ENCODE measurements at regions not wholly inside any gene's neighbourhood (a gene's known extent, or its start where the extent isn't known, plus 50 kb on each side); places are given as distances from the start of the nearest gene placed in this dataset.

- Mint-ChIP-seq H3K4me3 (no peak overlapping the region), H3K36me3 (no peaks in the 10 kb centered on the region), H3K27me3 (no peaks in the 10 kb centered on the region), H3K9me3 (peaks cover 4% of the 10 kb centered on the region), H3K4me1 (no peaks in the 10 kb centered on the region), H3K27ac (no peak overlapping the region)
- no peak for DNase-seq
Measured at GRCh38 chr5:18027241-18027867, 393.1 kb downstream of the TAF11L14 start.

GRCh38 chr5:18028036-18028435 is 393.8 kb downstream of the TAF11L14 start:
- DNase-seq: no peak
- no peaks in the 10 kb centered on the region for H3K36me3 Mint-ChIP-seq
- no peak overlapping the region for H3K27ac Mint-ChIP-seq
- no peak overlapping the region for H3K4me3 Mint-ChIP-seq
- no peaks in the 10 kb centered on the region for H3K27me3 Mint-ChIP-seq
- no peaks in the 10 kb centered on the region for H3K4me1 Mint-ChIP-seq
- peaks cover 4% of the 10 kb centered on the region for H3K9me3 Mint-ChIP-seq

GRCh38 chr5:18032744-18033143 is 398.5 kb downstream of the TAF11L14 start:
- Mint-ChIP-seq H3K36me3 (no peaks in the 10 kb centered on the region), H3K4me3 (no peak overlapping the region), H3K27ac (no peak overlapping the region), H3K27me3 (no peaks in the 10 kb centered on the region), H3K4me1 (no peaks in the 10 kb centered on the region), H3K9me3 (peaks cover 3% of the 10 kb centered on the region)
- DNase-seq: no peak

GRCh38 chr5:18036531-18036930 is 402.3 kb downstream of the TAF11L14 start:
- Mint-ChIP-seq H3K4me1 (no peaks in the 10 kb centered on the region), H3K4me3 (no peak overlapping the region), H3K27ac (no peak overlapping the region), H3K9me3 (peaks cover 3% of the 10 kb centered on the region), H3K36me3 (no peaks in the 10 kb centered on the region), H3K27me3 (no peaks in the 10 kb centered on the region)
- no peak for DNase-seq

DNA sequence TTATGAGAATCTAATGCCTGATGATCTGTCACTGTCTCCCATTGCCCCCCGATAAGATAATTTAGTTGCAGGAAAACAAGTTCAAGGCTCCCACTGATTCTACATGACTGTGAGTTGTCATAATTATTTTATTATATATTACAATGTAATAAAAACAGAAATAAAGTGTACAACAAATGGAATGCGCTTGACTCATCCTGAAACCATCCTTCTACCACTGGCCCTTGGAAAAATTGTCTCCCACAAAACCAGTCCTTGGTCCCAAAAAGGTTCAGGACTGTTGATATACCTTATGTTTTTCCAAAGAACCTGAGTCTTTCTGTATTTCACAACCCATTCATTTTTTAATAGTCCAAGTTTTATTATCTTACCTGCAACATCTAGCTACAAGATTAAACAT is 403.5 kb downstream of the TAF11L14 start:
- no peaks in the 10 kb centered on the region for H3K27me3 Mint-ChIP-seq
- H3K36me3 Mint-ChIP-seq: no peaks in the 10 kb centered on the region
- H3K9me3 Mint-ChIP-seq: peaks cover 1% of the 10 kb centered on the region
- no peak for DNase-seq
- no peak overlapping the region for H3K4me3 Mint-ChIP-seq
- no peaks in the 10 kb centered on the region for H3K4me1 Mint-ChIP-seq
- H3K27ac Mint-ChIP-seq: no peak overlapping the region

DNA sequence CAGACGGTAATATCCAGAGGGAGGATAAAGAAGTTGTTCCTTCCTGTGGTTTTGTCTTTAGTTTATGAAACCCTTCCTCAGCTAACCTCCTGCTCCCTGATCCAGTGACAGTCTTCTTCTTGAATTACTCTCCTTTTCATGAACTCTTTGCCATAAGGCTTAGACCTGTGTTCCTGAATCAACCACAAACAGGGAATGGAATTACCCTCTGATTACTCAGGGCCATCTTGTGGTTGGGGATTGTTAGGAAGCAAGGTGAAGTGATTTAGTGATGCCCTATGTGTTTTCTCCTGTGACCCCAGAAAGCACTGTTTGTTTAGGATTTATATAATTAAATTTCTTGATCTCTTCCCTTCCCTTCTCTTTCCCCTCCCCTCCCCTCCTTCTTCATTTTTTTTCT is 409.1 kb downstream of the TAF11L14 start:
- H3K36me3 Mint-ChIP-seq: no peaks in the 10 kb centered on the region
- no peak overlapping the region for H3K4me3 Mint-ChIP-seq
- no peak overlapping the region for H3K27ac Mint-ChIP-seq
- H3K27me3 Mint-ChIP-seq: no peaks in the 10 kb centered on the region
- H3K9me3 Mint-ChIP-seq: peaks cover 1% of the 10 kb centered on the region
- no peak for DNase-seq
- no peaks in the 10 kb centered on the region for H3K4me1 Mint-ChIP-seq

DNA sequence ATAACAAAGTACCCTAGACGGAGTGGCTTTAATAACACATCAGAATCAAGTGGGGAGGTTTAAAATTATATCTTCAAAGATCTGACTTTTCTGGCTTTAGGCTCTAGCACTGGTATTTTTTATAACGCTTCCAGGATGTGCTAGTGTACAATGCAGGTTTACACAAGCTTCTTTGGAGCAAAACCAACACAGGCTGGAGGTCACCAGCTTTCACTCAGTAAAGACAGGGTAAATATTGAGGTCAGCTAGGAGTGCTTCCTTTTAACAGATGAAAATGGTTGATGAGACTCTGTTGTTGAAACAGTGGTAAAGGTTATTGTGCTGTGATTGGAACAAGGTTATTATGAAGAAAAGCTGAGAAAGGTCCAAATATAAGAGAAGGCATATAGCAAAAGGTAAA is 414.2 kb downstream of the TAF11L14 start:
- no peak for DNase-seq
- no peaks in the 10 kb centered on the region for H3K36me3 Mint-ChIP-seq
- H3K4me3 Mint-ChIP-seq: no peak overlapping the region
- H3K27ac Mint-ChIP-seq: no peak overlapping the region
- H3K27me3 Mint-ChIP-seq: no peaks in the 10 kb centered on the region
- peaks cover 1% of the 10 kb centered on the region for H3K9me3 Mint-ChIP-seq
- H3K4me1 Mint-ChIP-seq: no peaks in the 10 kb centered on the region

- no peak for DNase-seq
- Mint-ChIP-seq H3K4me3 (no peak overlapping the region), H3K27me3 (no peaks in the 10 kb centered on the region), H3K9me3 (peaks cover 3% of the 10 kb centered on the region), H3K27ac (no peak overlapping the region), H3K4me1 (no peaks in the 10 kb centered on the region), H3K36me3 (no peaks in the 10 kb centered on the region)
Measured at GRCh38 chr5:18050345-18050744, 416.1 kb downstream of the TAF11L14 start.

DNA sequence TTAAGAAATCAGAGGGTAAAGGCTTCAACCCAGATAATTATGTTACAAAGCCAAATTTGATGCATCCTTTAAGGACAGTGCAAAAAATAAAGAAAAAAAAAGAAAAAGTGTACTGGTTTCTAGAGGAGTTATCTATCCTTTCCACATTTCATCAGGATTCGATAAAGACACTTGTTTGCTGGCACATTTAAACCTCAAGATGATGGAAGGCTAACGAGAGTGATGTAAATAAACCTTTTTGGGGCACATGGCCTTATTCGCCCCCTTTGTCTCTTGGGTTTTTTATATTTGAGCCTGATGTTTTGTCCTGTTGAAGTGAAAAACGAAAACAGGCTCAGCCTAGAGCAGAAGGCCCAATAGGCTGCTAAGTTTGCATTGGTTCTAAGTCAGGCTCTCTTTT is 416.5 kb downstream of the TAF11L14 start:
- no peaks in the 10 kb centered on the region for H3K4me1 Mint-ChIP-seq
- H3K9me3 Mint-ChIP-seq: peaks cover 3% of the 10 kb centered on the region
- H3K27ac Mint-ChIP-seq: no peak overlapping the region
- H3K4me3 Mint-ChIP-seq: no peak overlapping the region
- H3K27me3 Mint-ChIP-seq: no peaks in the 10 kb centered on the region
- no peak for DNase-seq
- no peaks in the 10 kb centered on the region for H3K36me3 Mint-ChIP-seq

- Mint-ChIP-seq H3K36me3 (no peaks in the 10 kb centered on the region), H3K4me1 (no peaks in the 10 kb centered on the region), H3K4me3 (no peak overlapping the region), H3K27me3 (no peaks in the 10 kb centered on the region), H3K9me3 (peaks cover 1% of the 10 kb centered on the region), H3K27ac (no peak overlapping the region)
- DNase-seq: no peak
Measured at GRCh38 chr5:18051953-18052352, 417.7 kb downstream of the TAF11L14 start.

DNA sequence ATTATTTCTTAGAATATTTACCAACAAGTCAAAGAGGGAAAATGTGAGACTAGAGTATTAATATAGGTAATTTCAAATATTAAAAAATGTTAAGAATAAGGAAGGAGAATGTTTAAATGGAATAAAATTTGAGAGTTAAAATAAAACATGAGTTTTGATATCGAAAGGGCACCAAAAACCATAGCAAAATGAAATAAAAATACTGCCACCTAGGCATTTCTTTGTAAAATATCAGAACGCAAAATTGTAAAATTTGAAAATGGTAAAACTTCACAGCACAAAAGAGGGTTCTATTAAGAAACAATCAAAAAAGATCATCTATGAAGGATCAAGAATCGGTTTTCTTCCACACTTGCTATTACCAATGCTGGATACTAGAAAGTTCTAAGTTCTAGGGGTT is 418.3 kb downstream of the TAF11L14 start:
- Mint-ChIP-seq H3K9me3 (peaks cover 1% of the 10 kb centered on the region), H3K4me1 (no peaks in the 10 kb centered on the region), H3K27ac (no peak overlapping the region), H3K4me3 (no peak overlapping the region), H3K27me3 (no peaks in the 10 kb centered on the region), H3K36me3 (no peaks in the 10 kb centered on the region)
- no peak for DNase-seq

DNA sequence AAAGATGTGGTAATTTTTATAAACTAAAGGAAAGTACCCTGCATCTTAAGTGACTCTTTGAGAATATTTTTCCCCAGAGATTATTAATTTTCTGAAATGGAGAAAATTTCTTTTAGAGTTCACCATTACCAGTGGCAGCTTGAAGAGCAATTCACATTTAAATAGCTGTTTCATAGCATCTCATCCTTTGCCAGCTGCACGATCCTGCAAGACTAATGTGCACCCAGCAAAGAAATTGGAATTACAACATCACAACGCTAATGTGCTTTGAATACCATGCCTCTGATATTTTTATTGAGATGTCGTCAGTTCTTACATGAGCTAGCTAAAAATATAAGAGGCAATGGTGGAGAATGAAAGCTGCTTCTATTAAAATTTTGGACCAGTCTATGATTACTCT is 423.5 kb downstream of the TAF11L14 start:
- H3K9me3 Mint-ChIP-seq: peaks cover 4% of the 10 kb centered on the region
- no peak for DNase-seq
- no peaks in the 10 kb centered on the region for H3K36me3 Mint-ChIP-seq
- H3K4me1 Mint-ChIP-seq: no peaks in the 10 kb centered on the region
- no peak overlapping the region for H3K27ac Mint-ChIP-seq
- H3K4me3 Mint-ChIP-seq: no peak overlapping the region
- no peaks in the 10 kb centered on the region for H3K27me3 Mint-ChIP-seq

- DNase-seq: no peak
- Mint-ChIP-seq H3K4me1 (no peaks in the 10 kb centered on the region), H3K27ac (no peak overlapping the region), H3K9me3 (no peaks in the 10 kb centered on the region), H3K27me3 (no peaks in the 10 kb centered on the region), H3K36me3 (no peaks in the 10 kb centered on the region), H3K4me3 (no peak overlapping the region)
Measured at GRCh38 chr5:18067615-18068014, 433.4 kb downstream of the TAF11L14 start.

GRCh38 chr5:18068826-18069225 is 434.6 kb downstream of the TAF11L14 start:
- H3K36me3 Mint-ChIP-seq: no peaks in the 10 kb centered on the region
- peaks cover 2% of the 10 kb centered on the region for H3K9me3 Mint-ChIP-seq
- H3K27ac Mint-ChIP-seq: no peak overlapping the region
- H3K4me1 Mint-ChIP-seq: no peaks in the 10 kb centered on the region
- DNase-seq: no peak
- no peak overlapping the region for H3K4me3 Mint-ChIP-seq
- no peaks in the 10 kb centered on the region for H3K27me3 Mint-ChIP-seq

- H3K9me3 Mint-ChIP-seq: peaks cover 2% of the 10 kb centered on the region
- no peak overlapping the region for H3K4me3 Mint-ChIP-seq
- DNase-seq: no peak
- no peaks in the 10 kb centered on the region for H3K27me3 Mint-ChIP-seq
- H3K4me1 Mint-ChIP-seq: no peaks in the 10 kb centered on the region
- no peak overlapping the region for H3K27ac Mint-ChIP-seq
- H3K36me3 Mint-ChIP-seq: no peaks in the 10 kb centered on the region
Measured at GRCh38 chr5:18069790-18070189, 435.5 kb downstream of the TAF11L14 start.

DNA sequence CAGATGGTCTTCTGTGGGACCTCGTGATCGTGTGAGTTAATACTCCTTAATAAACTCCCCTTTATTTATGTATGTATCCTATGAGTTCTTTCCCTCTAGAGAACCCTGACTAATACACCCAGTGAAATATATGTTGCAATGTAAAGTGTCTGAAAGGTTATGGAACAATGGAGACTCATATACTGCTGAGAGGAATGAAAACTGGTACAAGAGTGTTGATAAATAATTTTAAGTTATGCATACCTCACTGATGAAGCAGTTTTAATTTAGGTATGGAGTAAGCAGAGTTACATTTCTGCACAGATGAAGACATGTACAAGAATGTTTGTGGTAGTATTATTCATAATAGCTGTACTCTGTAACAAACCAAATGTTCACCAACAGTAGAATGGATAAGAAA is 438.3 kb downstream of the TAF11L14 start:
- H3K27me3 Mint-ChIP-seq: no peaks in the 10 kb centered on the region
- peaks cover 2% of the 10 kb centered on the region for H3K9me3 Mint-ChIP-seq
- no peaks in the 10 kb centered on the region for H3K36me3 Mint-ChIP-seq
- no peak overlapping the region for H3K4me3 Mint-ChIP-seq
- DNase-seq: no peak
- no peaks in the 10 kb centered on the region for H3K4me1 Mint-ChIP-seq
- no peak overlapping the region for H3K27ac Mint-ChIP-seq

DNA sequence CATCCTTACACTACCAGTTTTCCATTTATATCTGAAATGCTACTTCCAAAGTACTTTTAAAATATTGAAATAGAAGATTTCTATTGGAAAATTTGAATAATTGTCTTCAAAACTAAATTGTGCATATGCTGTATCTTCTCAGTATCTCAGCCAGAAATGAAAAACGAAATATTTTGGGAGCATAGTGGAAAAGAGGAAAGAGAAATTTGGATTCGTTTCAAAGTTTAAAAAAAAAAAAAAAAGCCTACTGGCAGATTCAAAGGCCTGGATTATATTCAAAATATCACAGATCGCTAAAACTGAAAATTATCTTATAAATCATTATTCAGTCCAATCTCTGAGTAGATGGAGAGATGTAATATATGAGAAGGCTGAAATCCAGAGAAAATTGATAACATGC is 440.7 kb downstream of the TAF11L14 start:
- Mint-ChIP-seq H3K27me3 (no peaks in the 10 kb centered on the region), H3K4me3 (no peak overlapping the region), H3K27ac (no peak overlapping the region), H3K4me1 (no peaks in the 10 kb centered on the region), H3K36me3 (no peaks in the 10 kb centered on the region), H3K9me3 (peaks cover 2% of the 10 kb centered on the region)
- DNase-seq: no peak

Data from activated naive CD8-positive, alpha-beta T cell treated with anti-CD3 and anti-CD28 coated beads for 36 hours (primary cell).